H9 (cell line): ENCODE measurements at regions not wholly inside any gene's neighbourhood (a gene's known extent, or its start where the extent isn't known, plus 50 kb on each side); places are given as distances from the start of the nearest gene placed in this dataset.

Experiments
- DNase-seq: peaks from one replicate; pipeline ENCODE4 v3.0.0-alpha.2; 2017
- H2AFZ ChIP-seq: one replicate; pipeline ENCODE4 v1.6.1; 2013; ENCODE audit warnings: mild to moderate bottlenecking, low read length, control low read depth, moderate library complexity
- H2AK5ac ChIP-seq: 2 replicates; pipeline ENCODE4 v1.6.1; 2013; ENCODE audit warnings: low read length, control low read depth, mixed read lengths; ENCODE audit not compliant: insufficient read length
- H2BK120ac ChIP-seq: one replicate; pipeline ENCODE4 v1.6.1; 2013; ENCODE audit warnings: low read depth, mild to moderate bottlenecking, low read length, control low read depth, inconsistent platforms; ENCODE audit not compliant: poor library complexity, severe bottlenecking
- H2BK12ac ChIP-seq: 2 replicates; pipeline ENCODE4 v1.6.1; 2013; ENCODE audit warnings: low read length, control low read depth, mixed read lengths, low read depth; ENCODE audit not compliant: insufficient read length
- H2BK15ac ChIP-seq: 2 replicates; pipeline ENCODE4 v1.6.1; 2013; ENCODE audit warnings: low read depth, low read length, control low read depth
- H2BK20ac ChIP-seq: one replicate; pipeline ENCODE4 v1.6.1; 2013; ENCODE audit warnings: low read depth, mild to moderate bottlenecking, low read length, control low read depth, inconsistent platforms; ENCODE audit not compliant: poor library complexity, severe bottlenecking
- H2BK5ac ChIP-seq: 2 replicates; pipeline ENCODE4 v1.6.1; 2013; ENCODE audit warnings: low read length, control low read depth, mixed read lengths; ENCODE audit not compliant: insufficient read length
- H3K14ac ChIP-seq: 2 replicates; pipeline ENCODE4 v1.6.1; 2013; ENCODE audit warnings: low read length, control low read depth; ENCODE audit not compliant: insufficient read depth
- H3K18ac ChIP-seq: 2 replicates; pipeline ENCODE4 v1.6.1; 2013; ENCODE audit warnings: low read depth, mild to moderate bottlenecking, mixed read lengths, low read length, control low read depth; ENCODE audit not compliant: insufficient read length
- H3K23ac ChIP-seq: 2 replicates; pipeline ENCODE4 v1.6.1; 2013; ENCODE audit warnings: low read length, control low read depth, mixed read lengths, low read depth; ENCODE audit not compliant: insufficient read length
- H3K23me2 ChIP-seq: 2 replicates; pipeline ENCODE4 v1.6.1; 2013; ENCODE audit warnings: low read depth, mild to moderate bottlenecking, mixed read lengths, low read length, control low read depth; ENCODE audit not compliant: insufficient read length, poor library complexity, severe bottlenecking
- H3K27ac ChIP-seq: 2 replicates; pipeline ENCODE4 v1.5.1; 2013; ENCODE audit warnings: low read length, control low read depth, mixed read lengths, low read depth; ENCODE audit not compliant: insufficient read length
- H3K27me3 ChIP-seq: 2 replicates; pipeline ENCODE4 v1.6.1; 2013; ENCODE audit warnings: low read length, control low read depth, inconsistent platforms; ENCODE audit not compliant: insufficient read depth
- H3K4ac ChIP-seq: 2 replicates; pipeline ENCODE4 v1.6.1; 2013; ENCODE audit warnings: low read depth, mild to moderate bottlenecking, control low read depth, inconsistent platforms, low read length, moderate library complexity
- H3K4me1 ChIP-seq: 2 replicates; pipeline ENCODE4 v1.6.1; 2013; ENCODE audit warnings: low read length, control low read depth, inconsistent platforms; ENCODE audit not compliant: insufficient read depth
- H3K4me2 ChIP-seq: 2 replicates; pipeline ENCODE4 v1.6.1; 2013; ENCODE audit warnings: low read length, control low read depth, mixed read lengths; ENCODE audit not compliant: insufficient read length, insufficient read depth
- H3K56ac ChIP-seq: 2 replicates; pipeline ENCODE4 v1.6.1; 2013; ENCODE audit warnings: low read depth, mild to moderate bottlenecking, mixed read lengths, low read length, control low read depth; ENCODE audit not compliant: insufficient read length
- H3K79me1 ChIP-seq: 2 replicates; pipeline ENCODE4 v1.6.1; 2013; ENCODE audit warnings: low read depth, mild to moderate bottlenecking, moderate library complexity, low read length, control low read depth, inconsistent platforms; ENCODE audit not compliant: insufficient read depth, poor library complexity, severe bottlenecking
- H3K79me2 ChIP-seq: 2 replicates; pipeline ENCODE4 v1.6.1; 2013; ENCODE audit warnings: low read length, control low read depth, inconsistent platforms; ENCODE audit not compliant: insufficient read depth
- H3K9ac ChIP-seq: 2 replicates; pipeline ENCODE4 v1.6.1; 2013; ENCODE audit warnings: low read length, control low read depth, mixed read lengths; ENCODE audit not compliant: insufficient read length; ENCODE audit errors: extremely low read depth
- H3K9me3 ChIP-seq: one replicate; pipeline ENCODE4 v1.6.1; 2013; ENCODE audit warnings: low read depth, low read length, inconsistent platforms; ENCODE audit not compliant: control insufficient read depth
- H3T11ph ChIP-seq: one replicate; pipeline ENCODE4 v1.6.1; 2013; ENCODE audit warnings: mild to moderate bottlenecking, low read length, control low read depth, inconsistent platforms
- H4K20me1 ChIP-seq: one replicate; pipeline ENCODE4 v1.6.1; 2013; ENCODE audit not compliant: control insufficient read depth, insufficient read length, insufficient read depth
- H4K5ac ChIP-seq: 2 replicates; pipeline ENCODE4 v1.6.1; 2013; ENCODE audit warnings: low read depth, mild to moderate bottlenecking, mixed read lengths, low read length, control low read depth; ENCODE audit not compliant: insufficient read length
- H4K8ac ChIP-seq: replicated peaks from 2 replicates; pipeline ENCODE4 v1.6.1; 2013; ENCODE audit warnings: low read length, control low read depth, mixed read lengths, low read depth; ENCODE audit not compliant: insufficient read length
- H4K91ac ChIP-seq: 2 replicates; pipeline ENCODE4 v1.6.1; 2013; ENCODE audit warnings: low read depth, mild to moderate bottlenecking, moderate library complexity, mixed read lengths, low read length, control low read depth; ENCODE audit not compliant: insufficient read length
- H3K27ac Mint-ChIP-seq, 3 experiments: 2 replicates in 2 of 3; 3 replicates in 1 of 3; pipeline ENCODE4 v1.8.0; 2020 to 2021; ENCODE audit warnings: mixed read lengths in 3 of 3, mild to moderate bottlenecking in 1 of 3, moderate library complexity in 1 of 3
- H3K27me3 Mint-ChIP-seq: 2 replicates; pipeline ENCODE4 v1.8.0; 2021; ENCODE audit warnings: low read depth, mild to moderate bottlenecking, moderate library complexity, mixed read lengths
- H3K36me3 Mint-ChIP-seq, 3 experiments: 2 replicates in 2 of 3; 3 replicates in 1 of 3; pipeline ENCODE4 v1.8.0; 2020 to 2021; ENCODE audit warnings: low read depth in 3 of 3, mixed read lengths in 3 of 3; ENCODE audit not compliant: insufficient read depth in 1 of 3
- H3K4me1 Mint-ChIP-seq, 2 experiments: 2 replicates each; pipeline ENCODE4 v1.8.0; 2020; ENCODE audit warnings: mixed read lengths in 2 of 2
- H3K4me3 Mint-ChIP-seq, 2 experiments: 2 replicates in 1 of 2; 3 replicates in 1 of 2; pipeline ENCODE4 v1.8.0; 2020 to 2021; ENCODE audit warnings: mild to moderate bottlenecking in 2 of 2, mixed read lengths in 2 of 2, moderate library complexity in 1 of 2
- H3K9me3 Mint-ChIP-seq, 2 experiments: 2 replicates in 1 of 2; 3 replicates in 1 of 2; pipeline ENCODE4 v1.8.0; 2020; ENCODE audit warnings: mild to moderate bottlenecking in 2 of 2, mixed read lengths in 2 of 2, moderate library complexity in 1 of 2
- CTCF ChIP-seq: fragments of 200-600 bp; sonication (generic); conservative IDR thresholded peaks from 3 replicates; pipeline ENCODE4 v1.8.0; 2021; ENCODE audit warnings: antibody characterized with exemption, mild to moderate bottlenecking

GRCh38 chr10:8700689-8701088, 646.2 kb downstream of the GATA3 start:
- Histone ChIP-seq H3K18ac (no peak overlapping the region), H2BK5ac (no peak overlapping the region), H3K14ac (no peak overlapping the region), H4K8ac (no peak overlapping the region), H3K4ac (no peak overlapping the region), H4K91ac (no peak overlapping the region), H2AK5ac (no peak overlapping the region), H3K27ac (no peak overlapping the region), H2BK20ac (no peak overlapping the region), H3K4me1 (no peaks in the 10 kb centered on the region), H3K9ac (no peak overlapping the region), H3K4me2 (no peak overlapping the region), H3K27me3 (no peaks in the 10 kb centered on the region), H3K56ac (no peak overlapping the region), H3K9me3 (no peaks in the 10 kb centered on the region), H2AFZ (no peak overlapping the region), H3K79me2 (no peaks in the 10 kb centered on the region), H2BK120ac (no peak overlapping the region), H2BK12ac (no peak overlapping the region), H2BK15ac (no peak overlapping the region), H3K23ac (no peak overlapping the region), H3K23me2 (no peaks in the 10 kb centered on the region), H4K20me1 (no peaks in the 10 kb centered on the region), H3T11ph (no peak overlapping the region), H3K79me1 (no peaks in the 10 kb centered on the region), H4K5ac (no peak overlapping the region)
- TF ChIP-seq CTCF: no peak
- H3K27ac Mint-ChIP-seq: no peak overlapping the region
- DNase-seq: no peak
- peaks cover 0 to 5% (median 0%) of the 10 kb centered on the region in 3 experiments; a peak in 2 of 7 replicates for H3K36me3 Mint-ChIP-seq
- H3K27me3 Mint-ChIP-seq: peaks cover 2% of the 10 kb centered on the region
- H3K9me3 Mint-ChIP-seq: peaks cover 0 to 5% of the 10 kb centered on the region in 2 experiments; a peak in 1 of 5 replicates
- peaks cover 10 to 17% of the 10 kb centered on the region in 2 experiments for H3K4me1 Mint-ChIP-seq
- H3K4me3 Mint-ChIP-seq: no peak overlapping the region
